Parathyroid adenoma (tissue), 2 donors: ENCODE measurements at regions not wholly inside any gene's neighbourhood (a gene's known extent, or its start where the extent isn't known, plus 50 kb on each side); places are given as distances from the start of the nearest gene placed in this dataset.

Experiments used
- H2AFZ ChIP-seq: fragments of 300-600 bp; sonication (generic); one replicate; pipeline ENCODE4 v1.7.0; 2017; ENCODE audit warnings: antibody characterized with exemption, mild to moderate bottlenecking
- H3K27ac ChIP-seq: fragments of 300-600 bp; sonication (generic); one replicate; pipeline ENCODE4 v1.7.0; 2017
- H3K27me3 ChIP-seq: fragments of 300-600 bp; sonication (generic); one replicate; pipeline ENCODE4 v1.7.0; 2017; ENCODE audit warnings: low read length; ENCODE audit not compliant: control insufficient read depth, insufficient read depth
- H3K36me3 ChIP-seq: fragments of 300-600 bp; sonication (generic); one replicate; pipeline ENCODE4 v1.7.0; 2017; ENCODE audit warnings: low read length; ENCODE audit not compliant: control insufficient read depth, insufficient read depth
- H3K4me1 ChIP-seq: fragments of 300-600 bp; sonication (generic); one replicate; pipeline ENCODE4 v1.7.0; 2017; ENCODE audit warnings: control low read depth
- H3K4me2 ChIP-seq: fragments of 300-600 bp; sonication (generic); one replicate; pipeline ENCODE4 v1.7.0; 2017; ENCODE audit warnings: low read length
- H3K4me3 ChIP-seq: fragments of 300-600 bp; sonication (generic); one replicate; pipeline ENCODE4 v1.7.0; 2017; ENCODE audit warnings: low read depth, low read length
- H3K79me2 ChIP-seq: fragments of 300-600 bp; sonication (generic); one replicate; pipeline ENCODE4 v1.7.0; 2017; ENCODE audit warnings: control low read depth
- H3K9ac ChIP-seq: fragments of 300-600 bp; sonication (generic); one replicate; pipeline ENCODE4 v1.7.0; 2017; ENCODE audit warnings: mild to moderate bottlenecking
- H3K9me3 ChIP-seq: fragments of 300-600 bp; sonication (generic); one replicate; pipeline ENCODE4 v1.7.0; 2017; ENCODE audit warnings: low read length; ENCODE audit not compliant: control insufficient read depth
- TF ChIP-seq, protein P1 (sequence below): fragments of 300-600 bp; sonication (generic); IDR thresholded peaks from one replicate; pipeline ENCODE4 v1.7.0; 2017; ENCODE audit warnings: antibody characterized with exemption, mild to moderate bottlenecking
- donor health status: primary hyperparathyroidism.

- no peaks in the 10 kb centered on the region for H3K27me3 ChIP-seq
- H3K4me1 ChIP-seq, result no peaks in the 10 kb centered on the region
- TF ChIP-seq, protein P1, sequence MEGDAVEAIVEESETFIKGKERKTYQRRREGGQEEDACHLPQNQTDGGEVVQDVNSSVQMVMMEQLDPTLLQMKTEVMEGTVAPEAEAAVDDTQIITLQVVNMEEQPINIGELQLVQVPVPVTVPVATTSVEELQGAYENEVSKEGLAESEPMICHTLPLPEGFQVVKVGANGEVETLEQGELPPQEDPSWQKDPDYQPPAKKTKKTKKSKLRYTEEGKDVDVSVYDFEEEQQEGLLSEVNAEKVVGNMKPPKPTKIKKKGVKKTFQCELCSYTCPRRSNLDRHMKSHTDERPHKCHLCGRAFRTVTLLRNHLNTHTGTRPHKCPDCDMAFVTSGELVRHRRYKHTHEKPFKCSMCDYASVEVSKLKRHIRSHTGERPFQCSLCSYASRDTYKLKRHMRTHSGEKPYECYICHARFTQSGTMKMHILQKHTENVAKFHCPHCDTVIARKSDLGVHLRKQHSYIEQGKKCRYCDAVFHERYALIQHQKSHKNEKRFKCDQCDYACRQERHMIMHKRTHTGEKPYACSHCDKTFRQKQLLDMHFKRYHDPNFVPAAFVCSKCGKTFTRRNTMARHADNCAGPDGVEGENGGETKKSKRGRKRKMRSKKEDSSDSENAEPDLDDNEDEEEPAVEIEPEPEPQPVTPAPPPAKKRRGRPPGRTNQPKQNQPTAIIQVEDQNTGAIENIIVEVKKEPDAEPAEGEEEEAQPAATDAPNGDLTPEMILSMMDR, result no peak
- no peaks in the 10 kb centered on the region for H3K36me3 ChIP-seq
- H3K4me3 ChIP-seq, result no peak overlapping the region
- H3K79me2 ChIP-seq, result no peaks in the 10 kb centered on the region
- no peak overlapping the region for H2AFZ ChIP-seq
- no peak overlapping the region for H3K27ac ChIP-seq
- no peaks in the 10 kb centered on the region for H3K9me3 ChIP-seq
- H3K9ac ChIP-seq, result no peak overlapping the region
- no peak overlapping the region for H3K4me2 ChIP-seq
These were observed 388.2 kb downstream of the SPATA31D1 start for GRCh38 chr9:82376677-82377232.

DNA sequence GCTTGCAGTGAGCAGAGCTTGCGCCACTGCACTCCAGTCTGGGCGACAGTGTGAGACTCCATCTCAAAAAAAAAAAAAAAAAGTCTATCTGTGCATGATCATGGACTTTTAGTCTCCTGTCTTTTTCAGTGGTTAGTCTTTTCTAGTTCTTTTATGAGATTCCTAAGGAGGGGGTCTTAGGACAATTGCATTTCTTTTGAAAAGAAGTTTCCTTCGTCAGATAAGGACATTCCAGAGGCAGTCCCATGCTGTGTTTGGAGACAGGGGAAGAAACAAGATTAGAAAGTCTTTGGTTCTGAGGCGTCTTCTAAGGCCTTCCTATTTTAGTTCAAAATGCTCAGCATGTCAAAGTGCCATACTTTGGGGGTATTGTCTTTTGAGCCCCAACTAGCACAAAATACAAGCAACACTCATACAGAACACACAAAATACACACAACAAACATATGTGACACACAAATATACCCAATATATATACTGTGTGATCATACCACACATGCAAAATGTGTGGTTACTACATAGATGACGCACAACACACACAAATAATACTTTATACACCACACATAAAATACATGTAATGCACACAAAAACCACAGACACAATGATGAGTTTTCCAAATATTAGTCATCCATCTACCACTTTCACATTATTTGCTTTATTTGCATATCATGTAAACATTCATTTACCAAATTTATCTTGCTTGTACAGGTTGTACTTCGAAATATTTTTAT, 394.5 kb downstream of the SPATA31D1 start:
- Histone ChIP-seq H3K4me3 (no peak overlapping the region), H3K9me3 (no peaks in the 10 kb centered on the region), H3K4me1 (no peaks in the 10 kb centered on the region), H2AFZ (no peak overlapping the region), H3K79me2 (no peaks in the 10 kb centered on the region), H3K9ac (no peak overlapping the region), H3K36me3 (no peaks in the 10 kb centered on the region), H3K27ac (no peak overlapping the region), H3K4me2 (no peak overlapping the region), H3K27me3 (no peaks in the 10 kb centered on the region)
- TF ChIP-seq, protein P1, result no peak

GRCh38 chr9:82385633-82386032, 397.1 kb downstream of the SPATA31D1 start:
- TF ChIP-seq, protein P1, result no peak
- H3K27ac ChIP-seq, result no peak overlapping the region
- no peak overlapping the region for H3K4me3 ChIP-seq
- H3K27me3 ChIP-seq, result no peaks in the 10 kb centered on the region
- H3K9me3 ChIP-seq, result no peaks in the 10 kb centered on the region
- H3K4me2 ChIP-seq, result no peak overlapping the region
- no peaks in the 10 kb centered on the region for H3K79me2 ChIP-seq
- H2AFZ ChIP-seq, result no peak overlapping the region
- no peak overlapping the region for H3K9ac ChIP-seq
- H3K4me1 ChIP-seq, result no peaks in the 10 kb centered on the region
- no peaks in the 10 kb centered on the region for H3K36me3 ChIP-seq

DNA sequence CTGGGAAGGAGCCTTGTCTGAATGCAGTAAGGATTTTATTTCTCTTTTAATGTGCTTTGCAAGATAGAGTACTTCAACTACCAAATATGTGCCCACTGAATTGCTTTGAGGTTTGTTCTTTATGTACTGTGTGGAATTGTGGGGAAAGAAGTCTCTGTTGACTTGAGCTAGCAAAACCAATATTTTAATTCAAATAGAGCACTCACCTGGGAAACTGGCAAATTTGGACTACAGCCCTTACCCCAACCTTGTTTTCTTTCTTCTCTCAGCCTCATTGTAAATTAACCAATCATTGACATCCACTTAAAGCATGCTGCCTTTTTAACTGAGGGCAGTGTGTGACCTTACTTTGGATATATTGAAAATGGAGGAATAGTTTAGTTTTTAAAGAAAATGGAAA, 409.0 kb downstream of the SPATA31D1 start:
- no peak overlapping the region for H3K4me2 ChIP-seq
- H3K4me3 ChIP-seq, result no peak overlapping the region
- H3K9ac ChIP-seq, result no peak overlapping the region
- H3K79me2 ChIP-seq, result no peaks in the 10 kb centered on the region
- H3K9me3 ChIP-seq, result no peaks in the 10 kb centered on the region
- H3K27ac ChIP-seq, result no peak overlapping the region
- TF ChIP-seq, protein P1, result no peak
- no peak overlapping the region for H2AFZ ChIP-seq
- no peaks in the 10 kb centered on the region for H3K36me3 ChIP-seq
- no peaks in the 10 kb centered on the region for H3K4me1 ChIP-seq
- H3K27me3 ChIP-seq, result no peaks in the 10 kb centered on the region
